SK-N-SH treated with all-trans-retinoic acid at 6 μM for 48 hours (cell line): ENCODE measurements at regions not wholly inside any gene's neighbourhood (a gene's known extent, or its start where the extent isn't known, plus 50 kb on each side); places are given as distances from the start of the nearest gene placed in this dataset.

ENCODE experiments used
- ATAC-seq: fragments of 200-7000 bp; cut with Tn5 transposase; 3 replicates; pipeline ENCODE4 v1.9.1; 2020; ENCODE audit warnings: mild to moderate bottlenecking, moderate library complexity
- ARNTL ChIP-seq: fragments of 450-650 bp; formaldehyde crosslinking; IDR thresholded peaks from 2 replicates; pipeline ENCODE4 v1.5.0; 2020; ENCODE audit warnings: low read depth, mild to moderate bottlenecking, moderate library complexity, borderline replicate concordance
- BACH2 ChIP-seq: fragments of 250-450 bp; sonication (Bioruptor Pico); IDR thresholded peaks from 2 replicates; pipeline ENCODE4 v1.9.0; 2021; ENCODE audit warnings: mild to moderate bottlenecking, borderline replicate concordance
- CSDC2 ChIP-seq: fragments of 250-450 bp; sonication (Bioruptor Pico); IDR thresholded peaks from 2 replicates; pipeline ENCODE4 v1.5.0; 2020; ENCODE audit warnings: mild to moderate bottlenecking, moderate library complexity
- CSRNP3 ChIP-seq: fragments of 250-450 bp; sonication (Bioruptor Pico); IDR thresholded peaks from 2 replicates; pipeline ENCODE4 v1.5.1; 2021; ENCODE audit warnings: mild to moderate bottlenecking, moderate library complexity
- ESRRG ChIP-seq: fragments of 250-450 bp; sonication (Bioruptor Pico); IDR thresholded peaks from 2 replicates; pipeline ENCODE4 v1.6.1; 2021; ENCODE audit warnings: mild to moderate bottlenecking
- GLIS3 ChIP-seq: fragments of 250-450 bp; sonication (Bioruptor Pico); IDR thresholded peaks from 2 replicates; pipeline ENCODE4 v1.5.0; 2020; ENCODE audit warnings: mild to moderate bottlenecking, moderate library complexity
- ISL1 ChIP-seq: fragments of 250-450 bp; sonication (Bioruptor Pico); IDR thresholded peaks from 2 replicates; pipeline ENCODE4 v2.1.2; 2022; ENCODE audit warnings: mild to moderate bottlenecking, moderate library complexity
- OSR1 ChIP-seq: fragments of 250-450 bp; sonication (Bioruptor Pico); IDR thresholded peaks from 2 replicates; pipeline ENCODE4 v1.8.0; 2022; ENCODE audit warnings: moderate library complexity, mild to moderate bottlenecking, inconsistent platforms
- PPARA ChIP-seq: fragments of 250-450 bp; sonication (Bioruptor Pico); IDR thresholded peaks from 2 replicates; pipeline ENCODE4 v1.5.0; 2020; ENCODE audit warnings: mild to moderate bottlenecking, borderline replicate concordance
- RARB ChIP-seq: fragments of 250-450 bp; sonication (Bioruptor Pico); IDR thresholded peaks from 2 replicates; pipeline ENCODE4 v1.8.0; 2021; ENCODE audit warnings: mild to moderate bottlenecking, moderate library complexity
- SNAI2 ChIP-seq: fragments of 250-450 bp; sonication (Bioruptor Pico); IDR thresholded peaks from 2 replicates; pipeline ENCODE4 v1.5.0; 2020; ENCODE audit warnings: mild to moderate bottlenecking, moderate library complexity
- TCF4 ChIP-seq: fragments of 250-450 bp; sonication (Bioruptor Pico); IDR thresholded peaks from 2 replicates; pipeline ENCODE4 v1.8.0; 2021; ENCODE audit warnings: mild to moderate bottlenecking, moderate library complexity, borderline replicate concordance
- TOX ChIP-seq: fragments of 250-450 bp; sonication (Bioruptor Pico); IDR thresholded peaks from 2 replicates; pipeline ENCODE4 v1.8.0; 2021; ENCODE audit warnings: mild to moderate bottlenecking, moderate library complexity, borderline replicate concordance
- ZC3H10 ChIP-seq: fragments of 250-450 bp; sonication (Bioruptor Pico); IDR thresholded peaks from 2 replicates; pipeline ENCODE4 v1.5.1; 2021; ENCODE audit warnings: mild to moderate bottlenecking, moderate library complexity
- ZFP3 ChIP-seq: fragments of 250-450 bp; sonication (Bioruptor Pico); IDR thresholded peaks from 2 replicates; pipeline ENCODE4 v1.5.0; 2020; ENCODE audit warnings: mild to moderate bottlenecking, moderate library complexity
- ZFP30 ChIP-seq: fragments of 450-650 bp; formaldehyde crosslinking; IDR thresholded peaks from 2 replicates; pipeline ENCODE4 v1.5.0; 2022; ENCODE audit warnings: mild to moderate bottlenecking, moderate library complexity
- ZNF565 ChIP-seq: fragments of 450-650 bp; formaldehyde crosslinking; conservative IDR thresholded peaks from 2 replicates; pipeline ENCODE4 v1.5.0; 2020; ENCODE audit warnings: low read depth, mild to moderate bottlenecking, moderate library complexity
- ZNF70 ChIP-seq: fragments of 450-650 bp; formaldehyde crosslinking; IDR thresholded peaks from 2 replicates; pipeline ENCODE4 v1.5.0; 2020; ENCODE audit warnings: mild to moderate bottlenecking, moderate library complexity
- ZNF8 ChIP-seq: fragments of 450-650 bp; formaldehyde crosslinking; IDR thresholded peaks from 2 replicates; pipeline ENCODE4 v1.5.0; 2020; ENCODE audit warnings: mild to moderate bottlenecking, moderate library complexity
- TF ChIP-seq, protein P1 (sequence below): fragments of 250-450 bp; sonication (Bioruptor Pico); IDR thresholded peaks from 2 replicates; pipeline ENCODE4 v1.8.0; 2021; ENCODE audit warnings: low read depth, mild to moderate bottlenecking, moderate library complexity, borderline replicate concordance
- TF ChIP-seq, protein P2 (sequence below): fragments of 250-450 bp; sonication (Bioruptor Pico); IDR thresholded peaks from 2 replicates; pipeline ENCODE4 v1.5.1; 2020; ENCODE audit warnings: low read depth, mild to moderate bottlenecking, moderate library complexity
- TF ChIP-seq, protein P3 (sequence below): fragments of 250-450 bp; sonication (Bioruptor Pico); IDR thresholded peaks from 2 replicates; pipeline ENCODE4 v1.8.0; 2020; ENCODE audit warnings: mild to moderate bottlenecking, moderate library complexity, borderline replicate concordance

GRCh38 chr4:165709516-165709915 is 163.5 kb upstream of the TLL1 start:
- ATAC-seq: no peak
- TF ChIP-seq BACH2: no peak
- TF ChIP-seq TOX (CRISPR knock-in tag): no peak
- TF ChIP-seq, protein P1, sequence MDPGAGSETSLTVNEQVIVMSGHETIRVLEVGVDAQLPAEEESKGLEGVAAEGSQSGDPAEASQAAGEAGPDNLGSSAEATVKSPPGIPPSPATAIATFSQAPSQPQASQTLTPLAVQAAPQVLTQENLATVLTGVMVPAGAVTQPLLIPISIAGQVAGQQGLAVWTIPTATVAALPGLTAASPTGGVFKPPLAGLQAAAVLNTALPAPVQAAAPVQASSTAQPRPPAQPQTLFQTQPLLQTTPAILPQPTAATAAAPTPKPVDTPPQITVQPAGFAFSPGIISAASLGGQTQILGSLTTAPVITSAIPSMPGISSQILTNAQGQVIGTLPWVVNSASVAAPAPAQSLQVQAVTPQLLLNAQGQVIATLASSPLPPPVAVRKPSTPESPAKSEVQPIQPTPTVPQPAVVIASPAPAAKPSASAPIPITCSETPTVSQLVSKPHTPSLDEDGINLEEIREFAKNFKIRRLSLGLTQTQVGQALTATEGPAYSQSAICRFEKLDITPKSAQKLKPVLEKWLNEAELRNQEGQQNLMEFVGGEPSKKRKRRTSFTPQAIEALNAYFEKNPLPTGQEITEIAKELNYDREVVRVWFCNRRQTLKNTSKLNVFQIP (CRISPR knock-in tag): no peak

DNA sequence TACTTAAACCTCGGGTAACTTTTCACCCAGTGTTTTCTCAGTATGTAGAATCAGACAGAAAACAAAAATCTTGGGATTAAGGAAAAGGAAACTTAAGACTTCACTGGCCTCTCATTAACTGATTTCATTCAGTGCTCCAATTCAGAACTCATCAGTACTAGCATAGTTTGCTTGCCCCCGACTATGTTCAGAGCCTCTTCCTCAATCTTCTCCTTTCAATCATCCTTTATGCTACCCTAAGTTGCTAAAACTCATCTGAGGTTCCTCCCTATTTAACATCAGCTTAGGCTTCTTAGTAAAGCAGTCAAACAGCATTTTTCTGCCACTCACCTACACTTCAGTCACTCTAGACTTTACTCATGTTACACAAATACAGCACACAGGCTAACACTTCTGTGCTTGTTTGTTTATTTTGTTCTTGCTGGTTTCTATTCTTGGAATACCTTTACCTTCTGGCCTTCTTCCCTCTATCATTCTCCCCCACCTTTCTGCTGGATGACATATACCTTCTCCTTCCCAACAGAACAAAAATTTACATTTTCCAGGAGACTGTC is 163.0 kb upstream of the TLL1 start:
- TF ChIP-seq SNAI2 (CRISPR knock-in tag): no peak
- no peak for TF ChIP-seq ZNF8 (CRISPR knock-in tag)
- TF ChIP-seq ZC3H10: no peak
- no peak for TF ChIP-seq ISL1 (CRISPR knock-in tag)
- TF ChIP-seq, protein P2, sequence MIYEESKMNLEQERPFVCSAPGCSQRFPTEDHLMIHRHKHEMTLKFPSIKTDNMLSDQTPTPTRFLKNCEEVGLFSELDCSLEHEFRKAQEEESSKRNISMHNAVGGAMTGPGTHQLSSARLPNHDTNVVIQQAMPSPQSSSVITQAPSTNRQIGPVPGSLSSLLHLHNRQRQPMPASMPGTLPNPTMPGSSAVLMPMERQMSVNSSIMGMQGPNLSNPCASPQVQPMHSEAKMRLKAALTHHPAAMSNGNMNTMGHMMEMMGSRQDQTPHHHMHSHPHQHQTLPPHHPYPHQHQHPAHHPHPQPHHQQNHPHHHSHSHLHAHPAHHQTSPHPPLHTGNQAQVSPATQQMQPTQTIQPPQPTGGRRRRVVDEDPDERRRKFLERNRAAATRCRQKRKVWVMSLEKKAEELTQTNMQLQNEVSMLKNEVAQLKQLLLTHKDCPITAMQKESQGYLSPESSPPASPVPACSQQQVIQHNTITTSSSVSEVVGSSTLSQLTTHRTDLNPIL (CRISPR knock-in tag): no peak
- TF ChIP-seq, protein P1 (CRISPR knock-in tag): no peak
- TF ChIP-seq ZFP3 (CRISPR knock-in tag): no peak
- TF ChIP-seq, protein P3, sequence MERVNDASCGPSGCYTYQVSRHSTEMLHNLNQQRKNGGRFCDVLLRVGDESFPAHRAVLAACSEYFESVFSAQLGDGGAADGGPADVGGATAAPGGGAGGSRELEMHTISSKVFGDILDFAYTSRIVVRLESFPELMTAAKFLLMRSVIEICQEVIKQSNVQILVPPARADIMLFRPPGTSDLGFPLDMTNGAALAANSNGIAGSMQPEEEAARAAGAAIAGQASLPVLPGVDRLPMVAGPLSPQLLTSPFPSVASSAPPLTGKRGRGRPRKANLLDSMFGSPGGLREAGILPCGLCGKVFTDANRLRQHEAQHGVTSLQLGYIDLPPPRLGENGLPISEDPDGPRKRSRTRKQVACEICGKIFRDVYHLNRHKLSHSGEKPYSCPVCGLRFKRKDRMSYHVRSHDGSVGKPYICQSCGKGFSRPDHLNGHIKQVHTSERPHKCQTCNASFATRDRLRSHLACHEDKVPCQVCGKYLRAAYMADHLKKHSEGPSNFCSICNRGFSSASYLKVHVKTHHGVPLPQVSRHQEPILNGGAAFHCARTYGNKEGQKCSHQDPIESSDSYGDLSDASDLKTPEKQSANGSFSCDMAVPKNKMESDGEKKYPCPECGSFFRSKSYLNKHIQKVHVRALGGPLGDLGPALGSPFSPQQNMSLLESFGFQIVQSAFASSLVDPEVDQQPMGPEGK: no peak
- no peak for TF ChIP-seq ZNF565 (CRISPR knock-in tag)
- no peak for TF ChIP-seq ZFP30
- TF ChIP-seq TCF4: no peak
- no peak for TF ChIP-seq ESRRG (CRISPR knock-in tag)
- TF ChIP-seq PPARA: no peak
- TF ChIP-seq OSR1 (CRISPR knock-in tag): no peak
- TF ChIP-seq BACH2: no peak
- no peak for ATAC-seq

GRCh38 chr4:165711436-165711835 is 161.6 kb upstream of the TLL1 start:
- no peak for ATAC-seq
- TF ChIP-seq GLIS3 (CRISPR knock-in tag) (no peak), ZC3H10 (no peak)

GRCh38 chr4:165711912-165712311 is 161.1 kb upstream of the TLL1 start:
- no peak for TF ChIP-seq TCF4
- no peak for TF ChIP-seq SNAI2 (CRISPR knock-in tag)
- TF ChIP-seq RARB (CRISPR knock-in tag): no peak
- TF ChIP-seq PPARA: no peak
- no peak for TF ChIP-seq BACH2
- no peak for TF ChIP-seq ZC3H10
- no peak for TF ChIP-seq CSDC2 (CRISPR knock-in tag)
- ATAC-seq: no peak

DNA sequence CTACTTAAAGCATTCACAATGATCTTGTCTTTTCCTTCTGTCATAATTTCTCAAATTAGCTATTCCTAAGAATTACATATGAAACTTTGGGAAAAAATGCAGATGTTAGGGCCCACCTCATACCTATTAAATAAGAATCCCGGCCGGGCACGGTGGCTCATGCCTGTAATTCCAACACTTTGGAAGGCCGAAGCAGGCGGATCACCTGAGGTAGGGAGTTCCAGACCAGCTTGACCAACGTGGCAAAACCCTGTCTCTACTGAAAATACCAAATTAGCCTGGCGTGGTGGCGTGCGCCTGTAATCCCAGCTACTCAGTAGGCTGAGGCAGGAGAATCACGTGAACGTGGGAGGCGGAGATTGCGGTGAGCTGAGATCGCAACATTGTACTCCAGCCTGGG is 158.4 kb upstream of the TLL1 start:
- TF ChIP-seq RARB (CRISPR knock-in tag) (no peak), ZFP30 (no peak), ZFP3 (CRISPR knock-in tag) (no peak), CSRNP3 (no peak), TCF4 (no peak), ARNTL (CRISPR knock-in tag) (no peak), ZNF70 (CRISPR knock-in tag) (no peak), ISL1 (CRISPR knock-in tag) (no peak), SNAI2 (CRISPR knock-in tag) (no peak), GLIS3 (CRISPR knock-in tag) (no peak)
- TF ChIP-seq, protein P1 (CRISPR knock-in tag): no peak
- TF ChIP-seq, all 23 proteins: peak for 0
- no peak for ATAC-seq
